Peyer's patch (tissue), 4 donors: ENCODE measurements at regions not wholly inside any gene's neighbourhood (a gene's known extent, or its start where the extent isn't known, plus 50 kb on each side); places are given as distances from the start of the nearest gene placed in this dataset.

Experiments used
- POLR2A ChIP-seq, 2 donors: fragments of 450-650 bp; IDR thresholded peaks; one replicate each; pipeline ENCODE4 v1.5.1; 2017; ENCODE audit warnings: antibody characterized with exemption in 2 of 2, mild to moderate bottlenecking in 2 of 2, moderate library complexity in 2 of 2
- TF ChIP-seq, protein P1 (sequence below), 6 experiments: fragments of 450-650 bp in 4 of 6; fragments of 200-600 bp in 2 of 6; sonication (generic) in 1 of 6; IDR thresholded peaks; one replicate each; pipeline ENCODE4 v1.5.1; 2017 to 2019; ENCODE audit warnings: antibody characterized with exemption in 6 of 6, mild to moderate bottlenecking in 3 of 6, moderate library complexity in 1 of 6

DNA sequence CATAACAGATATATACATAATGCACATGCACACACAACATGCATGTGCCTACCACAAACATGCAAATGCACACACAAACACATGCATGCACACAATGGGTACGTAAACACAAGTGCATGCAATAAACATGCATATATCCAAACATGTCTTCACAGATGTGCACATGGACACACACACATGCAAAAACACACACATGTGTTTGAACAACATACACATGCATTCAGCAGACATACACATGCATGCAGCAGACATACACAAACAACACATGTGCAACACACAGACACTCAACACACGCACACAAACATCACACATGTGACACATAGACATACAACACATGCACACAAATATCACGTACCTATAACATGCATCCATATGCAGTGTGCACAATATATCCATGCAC lies 74.2 kb downstream of the KLF6 start:
- no peak for TF ChIP-seq POLR2A (IDR thresholded peaks at IDR 0.05)
- TF ChIP-seq, protein P1, sequence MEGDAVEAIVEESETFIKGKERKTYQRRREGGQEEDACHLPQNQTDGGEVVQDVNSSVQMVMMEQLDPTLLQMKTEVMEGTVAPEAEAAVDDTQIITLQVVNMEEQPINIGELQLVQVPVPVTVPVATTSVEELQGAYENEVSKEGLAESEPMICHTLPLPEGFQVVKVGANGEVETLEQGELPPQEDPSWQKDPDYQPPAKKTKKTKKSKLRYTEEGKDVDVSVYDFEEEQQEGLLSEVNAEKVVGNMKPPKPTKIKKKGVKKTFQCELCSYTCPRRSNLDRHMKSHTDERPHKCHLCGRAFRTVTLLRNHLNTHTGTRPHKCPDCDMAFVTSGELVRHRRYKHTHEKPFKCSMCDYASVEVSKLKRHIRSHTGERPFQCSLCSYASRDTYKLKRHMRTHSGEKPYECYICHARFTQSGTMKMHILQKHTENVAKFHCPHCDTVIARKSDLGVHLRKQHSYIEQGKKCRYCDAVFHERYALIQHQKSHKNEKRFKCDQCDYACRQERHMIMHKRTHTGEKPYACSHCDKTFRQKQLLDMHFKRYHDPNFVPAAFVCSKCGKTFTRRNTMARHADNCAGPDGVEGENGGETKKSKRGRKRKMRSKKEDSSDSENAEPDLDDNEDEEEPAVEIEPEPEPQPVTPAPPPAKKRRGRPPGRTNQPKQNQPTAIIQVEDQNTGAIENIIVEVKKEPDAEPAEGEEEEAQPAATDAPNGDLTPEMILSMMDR (IDR thresholded peaks at IDR 0.05): no peak
